ENCODE measurements at regions not wholly inside any gene's neighbourhood (a gene's known extent, or its start where the extent isn't known, plus 50 kb on each side); places are given as distances from the start of the nearest gene placed in this dataset.

DNA sequence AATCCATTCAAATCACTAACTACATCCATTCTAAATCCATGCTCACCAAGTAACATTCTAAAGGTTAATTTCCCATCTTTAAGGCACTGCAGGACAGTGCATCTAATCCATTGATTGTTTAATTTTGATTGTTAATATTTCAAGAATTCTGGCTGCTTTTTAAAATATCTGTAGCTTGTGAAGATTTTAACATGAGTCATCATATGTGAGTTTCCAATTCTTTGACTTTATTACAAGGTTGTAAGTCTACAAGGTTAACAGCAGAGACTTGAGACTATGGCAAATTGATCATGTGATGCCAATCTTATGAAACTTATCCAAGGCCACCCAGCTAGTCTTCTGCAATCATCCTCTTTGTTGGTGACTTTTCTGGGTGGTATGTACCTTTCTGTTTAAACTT, 349.2 kb upstream of the ZC3H15 start:
- Histone ChIP-seq H3K4me3 (no peak overlapping the region), H3K4me1 (no peaks in the 10 kb centered on the region), H3K27me3 (ENCODE audit: insufficient read depth in 3 of 3, low read length in 2 of 3) (no peaks in the 10 kb centered on the region), H3K36me3 (ENCODE audit: insufficient read depth in 1 of 2, low read depth in 1 of 2) (no peaks in the 10 kb centered on the region), H3K27ac (no peak overlapping the region), H3K9me3 (no peaks in the 10 kb centered on the region)
- intact Hi-C loops (cut with DNase I) = no loop called here
- TF ChIP-seq, protein P1, sequence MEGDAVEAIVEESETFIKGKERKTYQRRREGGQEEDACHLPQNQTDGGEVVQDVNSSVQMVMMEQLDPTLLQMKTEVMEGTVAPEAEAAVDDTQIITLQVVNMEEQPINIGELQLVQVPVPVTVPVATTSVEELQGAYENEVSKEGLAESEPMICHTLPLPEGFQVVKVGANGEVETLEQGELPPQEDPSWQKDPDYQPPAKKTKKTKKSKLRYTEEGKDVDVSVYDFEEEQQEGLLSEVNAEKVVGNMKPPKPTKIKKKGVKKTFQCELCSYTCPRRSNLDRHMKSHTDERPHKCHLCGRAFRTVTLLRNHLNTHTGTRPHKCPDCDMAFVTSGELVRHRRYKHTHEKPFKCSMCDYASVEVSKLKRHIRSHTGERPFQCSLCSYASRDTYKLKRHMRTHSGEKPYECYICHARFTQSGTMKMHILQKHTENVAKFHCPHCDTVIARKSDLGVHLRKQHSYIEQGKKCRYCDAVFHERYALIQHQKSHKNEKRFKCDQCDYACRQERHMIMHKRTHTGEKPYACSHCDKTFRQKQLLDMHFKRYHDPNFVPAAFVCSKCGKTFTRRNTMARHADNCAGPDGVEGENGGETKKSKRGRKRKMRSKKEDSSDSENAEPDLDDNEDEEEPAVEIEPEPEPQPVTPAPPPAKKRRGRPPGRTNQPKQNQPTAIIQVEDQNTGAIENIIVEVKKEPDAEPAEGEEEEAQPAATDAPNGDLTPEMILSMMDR (IDR thresholded peaks at IDR 0.05) = no peak
- DNase-seq (no peak), ATAC-seq (no peak)

- Histone ChIP-seq H3K36me3 (ENCODE audit: insufficient read depth in 1 of 2, low read depth in 1 of 2) (no peaks in the 10 kb centered on the region), H3K4me1 (no peaks in the 10 kb centered on the region), H3K9me3 (no peaks in the 10 kb centered on the region), H3K4me3 (no peak overlapping the region), H3K27ac (no peak overlapping the region), H3K27me3 (ENCODE audit: insufficient read depth in 3 of 3, low read length in 2 of 3) (no peaks in the 10 kb centered on the region)
- intact Hi-C loops (cut with DNase I) = no loop called here
- ATAC-seq = no peak
- TF ChIP-seq, protein P1 (IDR thresholded peaks at IDR 0.05) = no peak
- DNase-seq = no peak
- whole genome bisulfite sequencing, 3 donors = 85 to 97% (median 87%) methylated on average over 2 of the region's 2 CpGs
Observed at GRCh38 chr2:186138845-186139244, 347.2 kb upstream of the ZC3H15 start.

GRCh38 chr2:186159101-186159500, 327.0 kb upstream of the ZC3H15 start:
- H3K9me3 ChIP-seq = peaks cover 9% of the 10 kb centered on the region
- DNase-seq (no peak), ATAC-seq (no peak)
- no peak overlapping the region for H3K27ac ChIP-seq
- TF ChIP-seq, protein P1 (IDR thresholded peaks at IDR 0.05) = no peak
- no peaks in the 10 kb centered on the region for H3K36me3 ChIP-seq (ENCODE audit: insufficient read depth in 1 of 2, low read depth in 1 of 2)
- no peak overlapping the region for H3K4me3 ChIP-seq
- no peaks in the 10 kb centered on the region for H3K27me3 ChIP-seq (ENCODE audit: insufficient read depth in 3 of 3, low read length in 2 of 3)
- no peaks in the 10 kb centered on the region for H3K4me1 ChIP-seq
- intact Hi-C loops (cut with DNase I) = no loop called here

- no peak for ATAC-seq
- Histone ChIP-seq H3K4me3 (no peak overlapping the region), H3K27me3 (ENCODE audit: insufficient read depth in 3 of 3, low read length in 2 of 3) (no peaks in the 10 kb centered on the region), H3K36me3 (ENCODE audit: insufficient read depth in 1 of 2, low read depth in 1 of 2) (no peaks in the 10 kb centered on the region), H3K27ac (no peak overlapping the region), H3K4me1 (no peaks in the 10 kb centered on the region), H3K9me3 (no peaks in the 10 kb centered on the region)
- TF ChIP-seq, protein P1 (IDR thresholded peaks at IDR 0.05) = no peak
- intact Hi-C loops (cut with DNase I) = no loop called here
- DNase-seq = no peak
- 98 to 100% (median 100%) methylated on average over 2 of the region's 2 CpGs for whole genome bisulfite sequencing, 3 donors
Observed at GRCh38 chr2:186164325-186164724, 321.7 kb upstream of the ZC3H15 start.

- WGBS, 3 donors = 97 to 100% (median 99%) methylated on average over 1 of the region's 1 CpG
- TF ChIP-seq, protein P1 (IDR thresholded peaks at IDR 0.05) = no peak
- intact Hi-C loops (cut with DNase I) = no loop called here
- Histone ChIP-seq H3K27me3 (ENCODE audit: insufficient read depth in 3 of 3, low read length in 2 of 3) (no peaks in the 10 kb centered on the region), H3K4me1 (no peaks in the 10 kb centered on the region), H3K4me3 (no peak overlapping the region), H3K27ac (no peak overlapping the region), H3K9me3 (no peaks in the 10 kb centered on the region), H3K36me3 (ENCODE audit: insufficient read depth in 1 of 2, low read depth in 1 of 2) (no peaks in the 10 kb centered on the region)
- DNase-seq (no peak), ATAC-seq (no peak)
Observed at GRCh38 chr2:186170693-186171092, 315.4 kb upstream of the ZC3H15 start.
